T-helper 2 cell treated with Interferon-gamma antibody and Interleukin-4, amounts not matched to agents 5 μg/mL and 100 μg/mL, for 36 hours (primary cell): ENCODE measurements at regions not wholly inside any gene's neighbourhood (a gene's known extent, or its start where the extent isn't known, plus 50 kb on each side); places are given as distances from the start of the nearest gene placed in this dataset.

ENCODE experiments used
- DNase-seq: peaks from one replicate; pipeline ENCODE4 v3.0.0; 2021; ENCODE audit warnings: low spot score
- H3K27ac Mint-ChIP-seq: one replicate; pipeline ENCODE4 v1.8.0; 2021; ENCODE audit warnings: mild to moderate bottlenecking, mixed read lengths
- H3K27me3 Mint-ChIP-seq: one replicate; pipeline ENCODE4 v1.8.0; 2021; ENCODE audit warnings: low read depth, mixed read lengths
- H3K36me3 Mint-ChIP-seq: one replicate; pipeline ENCODE4 v1.8.0; 2021; ENCODE audit warnings: low read depth, mixed read lengths
- H3K4me1 Mint-ChIP-seq: one replicate; pipeline ENCODE4 v1.8.0; 2021; ENCODE audit warnings: low read depth, mixed read lengths
- H3K4me3 Mint-ChIP-seq: one replicate; pipeline ENCODE4 v1.8.0; 2022; ENCODE audit warnings: mild to moderate bottlenecking, moderate library complexity, mixed read lengths
- H3K9me3 Mint-ChIP-seq: one replicate; pipeline ENCODE4 v1.8.0; 2021; ENCODE audit warnings: mixed read lengths

DNA sequence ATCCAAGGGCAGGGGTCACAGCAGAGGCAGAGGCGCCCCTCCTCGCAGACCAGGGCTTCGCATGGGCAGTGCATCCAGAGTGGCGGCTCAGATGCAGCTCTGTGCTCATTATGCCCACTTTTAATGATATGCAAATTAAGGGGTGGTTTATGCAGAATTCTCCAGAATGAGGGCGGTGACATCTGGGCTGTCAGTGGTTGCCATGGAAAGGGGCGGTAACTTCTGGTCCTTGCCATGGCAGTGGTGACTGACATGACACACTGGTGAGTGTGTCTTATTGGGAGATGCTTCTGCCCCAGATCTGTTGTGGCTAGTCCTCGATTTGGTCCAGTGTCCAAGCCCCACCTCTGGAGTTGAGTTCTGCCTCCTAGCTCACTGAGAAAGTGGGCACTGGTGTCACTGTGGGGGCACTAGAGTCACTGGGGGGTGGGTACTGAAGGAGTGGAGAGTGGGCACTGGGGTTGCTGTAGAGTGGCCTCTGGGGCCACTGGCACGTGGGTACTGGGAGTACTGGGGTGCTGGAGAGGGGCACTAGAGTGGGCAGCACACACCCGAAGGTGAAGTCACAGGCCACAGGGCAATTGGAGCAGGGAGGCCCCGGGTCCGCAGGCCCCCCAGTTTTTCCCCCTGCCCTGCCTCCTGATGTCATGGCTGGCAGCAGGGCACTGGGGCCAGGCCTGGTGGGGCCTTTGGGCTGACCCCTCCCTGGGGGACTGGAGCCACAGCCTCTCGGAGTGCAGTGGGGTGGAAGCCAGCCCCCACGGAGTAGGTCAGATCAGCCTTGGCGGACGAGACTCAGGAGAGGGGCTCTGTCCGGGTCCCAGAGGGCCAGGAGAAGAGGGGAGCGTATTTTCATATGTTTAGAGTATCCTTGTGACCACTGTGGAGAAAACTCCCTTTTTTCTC, 98.6 kb upstream of the NKX1-1 start:
- Mint-ChIP-seq H3K9me3 (no peaks in the 10 kb centered on the region), H3K4me1 (no peaks in the 10 kb centered on the region), H3K4me3 (no peak overlapping the region), H3K36me3 (no peaks in the 10 kb centered on the region), H3K27me3 (no peaks in the 10 kb centered on the region), H3K27ac (no peak overlapping the region)
- no peak for DNase-seq

DNA sequence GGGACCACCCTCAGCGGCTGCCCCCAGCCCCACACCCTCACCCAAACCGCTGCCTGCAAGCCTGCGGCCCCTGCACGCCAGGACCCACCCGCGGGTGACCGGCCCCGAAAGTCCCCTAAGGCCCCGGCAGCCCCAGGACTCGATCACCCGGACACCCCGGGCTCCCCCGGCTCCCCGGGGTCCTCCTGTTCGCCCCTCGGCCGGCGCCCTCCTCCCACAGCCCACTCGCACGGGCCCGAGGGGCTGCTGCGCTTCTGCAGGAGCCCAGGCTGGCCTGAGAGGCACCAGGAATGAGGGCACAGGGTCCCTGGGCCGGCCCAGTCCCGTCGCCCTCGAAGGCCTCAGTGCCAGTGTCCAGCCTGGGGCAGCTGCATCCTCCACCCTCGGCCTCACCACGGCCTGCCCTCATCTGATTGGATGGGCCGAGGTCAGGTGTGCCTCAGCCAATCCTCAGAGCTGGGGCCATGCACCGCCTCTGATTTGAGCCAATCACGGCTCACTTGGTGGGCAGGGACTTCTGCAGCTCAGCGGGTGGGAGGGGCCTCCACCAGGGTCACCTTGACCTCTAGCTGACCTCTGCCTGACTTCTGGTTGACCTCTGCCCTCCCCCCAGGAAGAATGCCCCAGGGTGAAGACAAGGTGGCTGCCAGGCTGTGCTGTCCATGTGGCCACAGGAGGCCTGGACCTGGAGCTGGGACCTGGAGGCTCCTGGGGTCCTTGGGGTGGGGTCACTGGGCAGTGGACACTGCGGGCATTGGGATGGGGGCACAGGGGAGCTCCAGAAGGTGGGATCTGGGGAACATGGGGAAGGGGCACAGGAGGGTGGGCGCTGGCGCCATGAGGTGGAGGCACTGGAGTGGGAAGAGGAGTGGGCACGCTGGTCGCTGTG, 97.6 kb upstream of the NKX1-1 start:
- Mint-ChIP-seq H3K36me3 (no peaks in the 10 kb centered on the region), H3K9me3 (no peaks in the 10 kb centered on the region), H3K27ac (no peak overlapping the region), H3K4me3 (no peak overlapping the region), H3K4me1 (no peaks in the 10 kb centered on the region), H3K27me3 (no peaks in the 10 kb centered on the region)
- DNase-seq: no peak

DNA sequence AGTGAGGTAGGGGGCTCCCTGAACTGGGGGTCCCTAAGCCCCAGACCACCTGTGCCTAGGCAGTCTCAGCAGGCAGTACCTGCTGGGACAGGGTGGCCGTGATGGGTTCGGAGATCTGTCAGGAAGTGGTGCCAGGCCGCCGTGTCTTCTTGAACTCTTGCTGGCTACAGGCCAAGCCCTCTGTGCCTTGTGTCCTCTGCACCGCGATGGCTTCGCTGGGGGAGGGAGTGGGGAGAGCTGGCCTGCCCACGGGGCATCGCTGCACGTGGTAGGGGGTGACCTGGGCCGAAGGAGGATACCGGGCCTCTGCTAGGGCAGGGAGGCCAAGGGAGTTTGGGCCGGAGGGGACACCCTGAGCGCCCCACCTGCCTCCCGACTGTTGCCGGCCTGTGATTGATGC, 96.7 kb upstream of the NKX1-1 start:
- Mint-ChIP-seq H3K4me3 (no peak overlapping the region), H3K9me3 (no peaks in the 10 kb centered on the region), H3K27me3 (no peaks in the 10 kb centered on the region), H3K4me1 (no peaks in the 10 kb centered on the region), H3K36me3 (no peaks in the 10 kb centered on the region), H3K27ac (no peak overlapping the region)
- DNase-seq: no peak

DNA sequence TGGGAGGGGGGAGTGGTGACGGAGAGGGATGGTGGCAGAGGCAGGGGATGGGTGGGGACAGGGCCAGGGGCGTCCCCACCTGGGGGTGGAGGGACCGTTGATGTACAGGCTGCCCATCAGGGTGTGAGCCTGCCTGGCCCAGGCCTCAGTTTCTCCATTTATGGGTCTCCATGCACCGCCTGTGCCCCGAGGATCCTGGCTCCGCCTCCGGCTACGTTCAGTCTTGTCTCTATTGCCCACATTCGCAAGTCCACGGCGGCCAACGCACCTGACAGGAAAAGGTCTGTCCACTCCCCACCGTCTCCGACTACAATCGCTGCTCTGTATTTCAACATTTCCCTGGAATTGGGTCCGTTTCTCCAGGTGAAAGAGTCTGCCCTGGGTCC, 96.3 kb upstream of the NKX1-1 start:
- H3K4me3 Mint-ChIP-seq: no peak overlapping the region
- no peak for DNase-seq
- no peaks in the 10 kb centered on the region for H3K9me3 Mint-ChIP-seq
- no peak overlapping the region for H3K27ac Mint-ChIP-seq
- H3K4me1 Mint-ChIP-seq: no peaks in the 10 kb centered on the region
- no peaks in the 10 kb centered on the region for H3K36me3 Mint-ChIP-seq
- H3K27me3 Mint-ChIP-seq: no peaks in the 10 kb centered on the region

DNA sequence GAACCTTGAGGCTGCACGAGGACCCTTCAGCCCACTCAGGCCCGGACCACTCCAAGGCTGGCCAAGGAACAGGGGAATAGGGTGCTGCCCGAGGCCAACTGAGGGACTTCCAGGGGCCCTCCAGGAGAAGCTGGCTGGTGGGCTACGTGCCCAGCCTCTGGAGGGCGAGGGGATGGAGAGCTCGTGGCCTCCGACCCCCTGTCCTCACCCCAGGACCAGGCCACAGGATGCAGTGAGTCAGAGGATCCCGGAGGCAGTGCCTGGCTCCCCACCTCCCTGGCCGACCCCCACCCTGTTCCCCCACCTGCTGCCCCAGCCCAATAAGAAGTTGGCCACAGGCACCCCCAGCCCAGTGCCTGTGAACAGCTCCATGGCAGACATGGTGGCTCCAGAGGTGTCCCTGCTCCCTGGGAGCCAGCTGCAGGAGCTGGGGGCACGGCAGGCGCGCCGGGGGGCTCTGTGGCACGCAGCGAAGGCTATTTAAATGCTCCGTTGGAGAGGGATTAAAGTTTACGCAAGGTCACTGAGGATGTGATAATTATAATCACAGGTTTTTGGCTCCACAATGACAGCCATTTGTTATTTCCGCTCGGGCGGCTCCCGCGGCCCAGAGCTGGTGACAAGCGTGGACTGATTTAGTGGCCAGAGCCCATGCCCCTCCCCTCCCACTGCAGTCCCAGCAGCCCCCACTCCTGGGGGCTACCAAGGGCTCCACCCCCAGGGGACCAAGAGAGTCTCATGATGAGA, 95.7 kb upstream of the NKX1-1 start:
- no peaks in the 10 kb centered on the region for H3K27me3 Mint-ChIP-seq
- no peak overlapping the region for H3K4me3 Mint-ChIP-seq
- H3K4me1 Mint-ChIP-seq: no peaks in the 10 kb centered on the region
- H3K27ac Mint-ChIP-seq: no peak overlapping the region
- no peaks in the 10 kb centered on the region for H3K9me3 Mint-ChIP-seq
- no peak for DNase-seq
- no peaks in the 10 kb centered on the region for H3K36me3 Mint-ChIP-seq

DNA sequence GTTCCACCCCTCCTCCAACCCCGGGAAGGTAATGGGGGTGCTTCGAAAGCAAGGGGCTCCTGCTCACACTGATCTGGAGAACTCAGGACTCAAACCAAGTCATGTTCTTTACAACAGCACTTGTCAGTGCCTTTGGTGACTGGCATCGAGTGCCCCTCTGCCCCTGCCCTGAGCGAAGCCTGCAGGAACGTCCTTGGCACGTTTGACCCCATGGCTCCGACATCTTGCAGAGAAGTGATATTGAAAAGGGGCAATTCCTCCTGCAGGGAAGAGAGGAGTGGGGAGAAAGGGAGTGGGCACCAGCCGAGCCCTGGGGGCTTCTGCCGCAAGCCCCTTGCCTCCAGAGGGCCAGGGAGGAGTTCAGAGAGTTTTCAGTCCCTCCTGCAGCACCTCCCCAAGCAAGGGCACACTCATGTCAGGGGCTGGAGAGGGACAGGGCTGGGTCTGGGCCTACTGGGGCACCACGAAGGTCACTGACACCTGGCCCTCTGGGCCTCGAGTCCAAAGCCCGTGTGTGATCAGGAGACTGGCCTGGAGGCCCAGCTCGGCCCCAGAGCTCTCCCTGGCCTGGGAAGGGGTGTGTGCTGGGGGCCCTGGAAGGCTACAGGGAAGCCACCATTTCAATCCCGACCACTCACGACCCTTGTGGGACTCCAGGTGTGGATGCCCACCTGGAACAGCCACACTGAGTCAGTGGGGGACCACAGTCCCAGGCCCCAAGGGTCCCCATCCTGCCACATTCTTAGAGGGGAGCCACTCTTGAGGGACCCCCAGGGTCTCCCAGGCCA, 94.9 kb upstream of the NKX1-1 start:
- H3K27me3 Mint-ChIP-seq: no peaks in the 10 kb centered on the region
- no peaks in the 10 kb centered on the region for H3K4me1 Mint-ChIP-seq
- DNase-seq: no peak
- no peak overlapping the region for H3K27ac Mint-ChIP-seq
- H3K36me3 Mint-ChIP-seq: no peaks in the 10 kb centered on the region
- H3K9me3 Mint-ChIP-seq: no peaks in the 10 kb centered on the region
- no peak overlapping the region for H3K4me3 Mint-ChIP-seq

DNA sequence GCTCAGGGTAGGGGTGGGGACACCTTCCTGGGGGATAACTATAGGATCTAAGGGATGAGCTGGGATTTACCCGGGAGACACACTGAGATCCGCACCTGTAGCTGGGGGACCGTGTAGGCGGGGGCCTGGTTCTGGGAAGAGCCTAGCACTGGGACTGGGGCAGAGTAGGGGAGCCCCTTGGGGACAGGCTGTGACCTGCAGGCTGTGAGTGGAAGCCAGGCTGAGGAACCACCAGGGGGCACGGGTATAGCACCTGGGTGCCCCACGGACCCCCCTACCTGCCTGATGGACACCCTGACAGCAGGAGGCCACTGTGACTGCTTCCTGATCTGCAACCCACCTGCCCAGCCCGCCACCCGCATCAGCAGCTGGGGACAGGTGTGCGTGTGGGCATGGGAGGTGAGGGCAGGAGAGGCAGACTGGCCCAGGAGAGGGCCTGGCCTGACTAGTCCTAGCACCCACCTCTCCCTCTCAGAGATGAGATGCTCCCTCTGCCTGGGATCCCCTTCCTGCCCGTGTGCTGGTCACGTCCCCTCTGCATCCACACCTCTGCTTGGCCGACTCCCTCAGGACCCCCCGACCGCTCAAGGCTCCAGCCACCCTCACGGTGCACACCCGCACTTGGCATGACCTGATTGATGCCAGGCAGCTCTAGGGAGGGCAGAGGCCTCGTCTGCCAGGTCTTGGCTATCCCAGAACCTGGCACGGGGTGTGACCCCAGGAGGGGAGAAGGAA, 94.2 kb upstream of the NKX1-1 start:
- H3K27me3 Mint-ChIP-seq: no peaks in the 10 kb centered on the region
- no peak overlapping the region for H3K4me3 Mint-ChIP-seq
- no peak for DNase-seq
- H3K27ac Mint-ChIP-seq: no peak overlapping the region
- H3K4me1 Mint-ChIP-seq: no peaks in the 10 kb centered on the region
- no peaks in the 10 kb centered on the region for H3K36me3 Mint-ChIP-seq
- no peaks in the 10 kb centered on the region for H3K9me3 Mint-ChIP-seq

DNA sequence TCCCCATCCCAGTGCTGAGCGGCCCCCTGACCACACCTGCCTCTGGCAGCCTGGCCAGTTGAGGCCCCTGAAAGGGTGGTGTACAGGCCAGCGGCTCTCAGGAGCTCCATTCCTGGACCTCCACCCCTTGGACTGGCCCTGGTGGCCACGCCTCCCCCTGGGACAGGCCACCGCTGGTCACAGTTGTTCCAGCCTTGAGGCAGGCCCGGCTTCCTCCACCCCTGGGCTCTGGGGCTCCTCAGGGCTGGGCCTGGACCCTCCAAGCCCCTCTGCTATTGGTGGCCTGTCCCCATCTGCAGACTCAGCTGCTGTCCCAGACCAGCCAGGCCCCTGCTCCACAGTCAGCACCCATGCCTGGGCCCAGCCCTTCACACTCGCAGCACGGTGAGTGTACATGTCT, 93.2 kb upstream of the NKX1-1 start:
- DNase-seq: no peak
- no peak overlapping the region for H3K27ac Mint-ChIP-seq
- H3K36me3 Mint-ChIP-seq: no peaks in the 10 kb centered on the region
- no peaks in the 10 kb centered on the region for H3K9me3 Mint-ChIP-seq
- H3K4me1 Mint-ChIP-seq: no peaks in the 10 kb centered on the region
- no peak overlapping the region for H3K4me3 Mint-ChIP-seq
- no peaks in the 10 kb centered on the region for H3K27me3 Mint-ChIP-seq

DNA sequence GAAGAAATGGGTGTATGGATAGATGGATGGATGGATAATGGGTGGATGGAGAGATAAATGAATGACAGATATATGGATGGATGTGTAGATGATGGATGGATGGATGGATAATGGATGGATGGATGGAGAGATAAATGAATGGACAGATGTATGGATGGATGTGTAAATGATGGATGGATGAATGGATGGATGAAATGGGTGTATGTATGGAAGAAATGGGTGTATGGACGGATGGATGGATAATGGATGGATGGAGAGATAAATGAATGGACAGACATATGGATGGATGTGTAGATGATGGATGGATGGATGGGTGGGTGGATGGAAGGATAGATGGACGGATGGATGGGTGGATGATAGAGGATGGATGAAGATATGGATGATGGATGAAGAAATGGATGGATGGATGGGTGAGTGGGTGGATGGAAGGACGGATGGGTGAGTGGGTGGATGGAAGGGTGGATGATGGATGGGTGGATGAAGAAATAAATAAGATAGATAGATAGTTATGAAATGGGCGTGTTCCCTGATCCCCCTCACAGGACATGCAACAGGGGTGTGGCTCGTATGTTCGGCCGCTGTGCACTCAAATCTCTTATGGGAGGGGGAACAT, 91.1 kb upstream of the NKX1-1 start:
- Mint-ChIP-seq H3K9me3 (no peaks in the 10 kb centered on the region), H3K4me3 (no peak overlapping the region), H3K4me1 (no peaks in the 10 kb centered on the region), H3K27ac (no peak overlapping the region), H3K36me3 (no peaks in the 10 kb centered on the region), H3K27me3 (no peaks in the 10 kb centered on the region)
- DNase-seq: no peak

DNA sequence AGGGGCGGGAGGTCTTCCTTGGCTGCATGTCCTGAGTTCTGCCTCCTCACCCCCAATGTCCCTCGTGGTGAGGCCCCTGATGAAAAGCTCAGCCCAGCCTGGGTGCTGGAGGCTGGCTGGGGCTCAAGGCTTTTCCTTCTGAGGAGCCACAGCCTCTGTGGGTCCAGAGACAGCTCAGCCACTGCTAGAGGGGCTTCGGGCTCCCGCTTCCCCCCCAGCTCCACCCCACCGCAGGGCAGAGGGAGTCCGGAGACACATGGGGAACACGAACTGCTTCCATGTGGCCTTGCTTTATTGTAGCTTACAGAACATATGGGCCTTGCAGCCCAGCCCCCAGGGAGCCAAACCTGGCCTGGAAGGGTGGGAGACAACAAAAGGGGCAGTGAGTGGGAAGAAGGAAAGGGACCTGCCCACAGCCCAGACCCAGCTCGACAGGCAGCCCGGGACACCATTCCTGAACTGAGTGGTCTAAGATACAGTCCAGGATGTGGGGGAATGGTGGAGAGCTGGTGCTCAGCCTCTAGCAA, 89.9 kb upstream of the NKX1-1 start:
- Mint-ChIP-seq H3K4me1 (no peaks in the 10 kb centered on the region), H3K27me3 (no peaks in the 10 kb centered on the region), H3K27ac (no peak overlapping the region), H3K36me3 (no peaks in the 10 kb centered on the region), H3K9me3 (no peaks in the 10 kb centered on the region), H3K4me3 (no peak overlapping the region)
- DNase-seq: no peak

DNA sequence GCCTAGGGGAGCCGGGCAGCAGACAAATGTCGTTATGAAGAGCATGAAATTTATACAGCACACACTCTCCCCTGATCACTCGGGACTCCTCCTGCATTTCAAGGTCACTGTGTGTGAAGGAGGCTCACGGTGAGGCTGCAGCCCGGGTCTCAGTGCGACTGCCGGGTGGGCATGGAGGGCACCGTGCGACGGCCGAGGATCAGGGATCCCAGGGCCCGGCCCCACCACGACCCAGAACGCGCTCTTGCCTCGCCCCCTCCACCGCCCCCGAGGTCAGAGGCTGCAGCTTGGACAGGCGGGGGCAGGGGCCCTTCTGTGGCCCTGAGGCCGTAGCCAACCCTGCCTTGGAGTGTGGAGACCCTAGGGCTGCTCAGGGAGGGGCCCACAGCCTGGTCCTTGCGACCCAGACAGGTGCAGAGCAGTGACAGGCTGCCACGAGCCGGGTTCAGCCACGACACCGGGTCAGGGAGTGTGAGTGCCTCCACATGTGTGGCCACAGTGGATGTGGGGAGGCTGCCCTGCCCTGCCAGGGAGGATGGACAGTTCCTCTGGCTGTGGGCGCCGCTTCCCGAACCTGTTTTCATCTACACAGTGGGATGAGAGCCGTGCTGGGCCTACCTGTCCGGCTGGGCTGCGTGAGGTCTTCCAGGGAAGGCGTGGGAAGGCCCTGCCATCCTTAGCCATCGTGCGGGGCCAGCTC, 89.3 kb upstream of the NKX1-1 start:
- H3K27ac Mint-ChIP-seq: no peak overlapping the region
- H3K36me3 Mint-ChIP-seq: no peaks in the 10 kb centered on the region
- no peaks in the 10 kb centered on the region for H3K27me3 Mint-ChIP-seq
- DNase-seq: no peak
- no peak overlapping the region for H3K4me3 Mint-ChIP-seq
- no peaks in the 10 kb centered on the region for H3K9me3 Mint-ChIP-seq
- no peaks in the 10 kb centered on the region for H3K4me1 Mint-ChIP-seq
